T-helper 1 cell treated with Interleukin-12 subunit alpha and Interleukin-12 subunit beta and Interleukin-4 antibody, amounts not matched to agents 30 μg/mL and 1 μg/mL, for 36 hours (primary cell): ENCODE measurements at regions not wholly inside any gene's neighbourhood (a gene's known extent, or its start where the extent isn't known, plus 50 kb on each side); places are given as distances from the start of the nearest gene placed in this dataset.

Experiments used
- H3K27ac Mint-ChIP-seq: one replicate; pipeline ENCODE4 v1.8.0; 2021; ENCODE audit warnings: mild to moderate bottlenecking, mixed read lengths
- H3K27me3 Mint-ChIP-seq: one replicate; pipeline ENCODE4 v1.8.0; 2021; ENCODE audit warnings: low read depth, mixed read lengths
- H3K36me3 Mint-ChIP-seq: one replicate; pipeline ENCODE4 v1.8.0; 2021; ENCODE audit warnings: low read depth, mixed read lengths
- H3K4me1 Mint-ChIP-seq: one replicate; pipeline ENCODE4 v1.8.0; 2021; ENCODE audit warnings: low read depth, mixed read lengths
- H3K4me3 Mint-ChIP-seq: one replicate; pipeline ENCODE4 v1.8.0; 2021; ENCODE audit warnings: mild to moderate bottlenecking, moderate library complexity, mixed read lengths
- H3K9me3 Mint-ChIP-seq: one replicate; pipeline ENCODE4 v1.8.0; 2021; ENCODE audit warnings: mixed read lengths

- no peak overlapping the region for H3K27ac Mint-ChIP-seq
- no peaks in the 10 kb centered on the region for H3K36me3 Mint-ChIP-seq
- no peak overlapping the region for H3K4me3 Mint-ChIP-seq
- H3K27me3 Mint-ChIP-seq, result no peaks in the 10 kb centered on the region
- no peaks in the 10 kb centered on the region for H3K4me1 Mint-ChIP-seq
- no peaks in the 10 kb centered on the region for H3K9me3 Mint-ChIP-seq
These were observed 100.8 kb upstream of the B3GAT1 start for GRCh38 chr11:134512571-134513538.

- no peaks in the 10 kb centered on the region for H3K36me3 Mint-ChIP-seq
- no peaks in the 10 kb centered on the region for H3K4me1 Mint-ChIP-seq
- H3K27me3 Mint-ChIP-seq, result no peaks in the 10 kb centered on the region
- H3K27ac Mint-ChIP-seq, result no peak overlapping the region
- H3K9me3 Mint-ChIP-seq, result no peaks in the 10 kb centered on the region
- no peak overlapping the region for H3K4me3 Mint-ChIP-seq
These were observed 100.0 kb upstream of the B3GAT1 start for GRCh38 chr11:134512061-134512460.

- no peaks in the 10 kb centered on the region for H3K27me3 Mint-ChIP-seq
- H3K4me3 Mint-ChIP-seq, result no peak overlapping the region
- no peaks in the 10 kb centered on the region for H3K4me1 Mint-ChIP-seq
- no peak overlapping the region for H3K27ac Mint-ChIP-seq
- no peaks in the 10 kb centered on the region for H3K9me3 Mint-ChIP-seq
- H3K36me3 Mint-ChIP-seq, result no peaks in the 10 kb centered on the region
These were observed 99.2 kb upstream of the B3GAT1 start for GRCh38 chr11:134511255-134511654.

GRCh38 chr11:134510233-134511040, 98.4 kb upstream of the B3GAT1 start:
- no peak overlapping the region for H3K4me3 Mint-ChIP-seq
- no peaks in the 10 kb centered on the region for H3K36me3 Mint-ChIP-seq
- H3K9me3 Mint-ChIP-seq, result no peaks in the 10 kb centered on the region
- H3K27me3 Mint-ChIP-seq, result no peaks in the 10 kb centered on the region
- H3K27ac Mint-ChIP-seq, result no peak overlapping the region
- no peaks in the 10 kb centered on the region for H3K4me1 Mint-ChIP-seq

GRCh38 chr11:134509381-134510232, 97.6 kb upstream of the B3GAT1 start:
- H3K36me3 Mint-ChIP-seq, result no peaks in the 10 kb centered on the region
- peaks cover 2% of the 10 kb centered on the region for H3K27me3 Mint-ChIP-seq
- H3K4me3 Mint-ChIP-seq, result no peak overlapping the region
- H3K4me1 Mint-ChIP-seq, result no peaks in the 10 kb centered on the region
- H3K27ac Mint-ChIP-seq, result no peak overlapping the region
- H3K9me3 Mint-ChIP-seq, result no peaks in the 10 kb centered on the region

- Mint-ChIP-seq H3K4me1 (no peaks in the 10 kb centered on the region), H3K36me3 (no peaks in the 10 kb centered on the region), H3K27ac (no peak overlapping the region), H3K27me3 (peaks cover 8% of the 10 kb centered on the region), H3K9me3 (no peaks in the 10 kb centered on the region), H3K4me3 (no peak overlapping the region)
These were observed 96.4 kb upstream of the B3GAT1 start for GRCh38 chr11:134508219-134508990.

- H3K36me3 Mint-ChIP-seq, result no peaks in the 10 kb centered on the region
- peaks cover 8% of the 10 kb centered on the region for H3K27me3 Mint-ChIP-seq
- H3K9me3 Mint-ChIP-seq, result no peaks in the 10 kb centered on the region
- no peak overlapping the region for H3K4me3 Mint-ChIP-seq
- H3K27ac Mint-ChIP-seq, result no peak overlapping the region
- H3K4me1 Mint-ChIP-seq, result no peaks in the 10 kb centered on the region
These were observed 94.0 kb upstream of the B3GAT1 start for GRCh38 chr11:134506046-134506445.

- peaks cover 8% of the 10 kb centered on the region for H3K27me3 Mint-ChIP-seq
- no peaks in the 10 kb centered on the region for H3K36me3 Mint-ChIP-seq
- H3K9me3 Mint-ChIP-seq, result no peaks in the 10 kb centered on the region
- no peak overlapping the region for H3K4me3 Mint-ChIP-seq
- H3K4me1 Mint-ChIP-seq, result no peaks in the 10 kb centered on the region
- no peak overlapping the region for H3K27ac Mint-ChIP-seq
These were observed 93.1 kb upstream of the B3GAT1 start for GRCh38 chr11:134505125-134505524.

GRCh38 chr11:134504146-134504905, 92.3 kb upstream of the B3GAT1 start:
- Mint-ChIP-seq H3K27ac (no peak overlapping the region), H3K4me3 (no peak overlapping the region)

GRCh38 chr11:134503596-134503995, 91.6 kb upstream of the B3GAT1 start:
- no peaks in the 10 kb centered on the region for H3K36me3 Mint-ChIP-seq

More at GRCh38 chr11:134504146-134504905, 92.3 kb upstream of the B3GAT1 start:
- no peaks in the 10 kb centered on the region for H3K36me3 Mint-ChIP-seq
- no peaks in the 10 kb centered on the region for H3K9me3 Mint-ChIP-seq
- H3K4me1 Mint-ChIP-seq, result no peaks in the 10 kb centered on the region
- H3K27me3 Mint-ChIP-seq, result peaks cover 8% of the 10 kb centered on the region

GRCh38 chr11:134503100-134503499, 91.1 kb upstream of the B3GAT1 start:
- Mint-ChIP-seq H3K27me3 (peaks cover 8% of the 10 kb centered on the region), H3K36me3 (no peaks in the 10 kb centered on the region), H3K4me3 (no peak overlapping the region), H3K9me3 (no peaks in the 10 kb centered on the region), H3K4me1 (no peaks in the 10 kb centered on the region), H3K27ac (no peak overlapping the region)

More at GRCh38 chr11:134503596-134503995, 91.6 kb upstream of the B3GAT1 start:
- Mint-ChIP-seq H3K9me3 (no peaks in the 10 kb centered on the region), H3K27ac (no peak overlapping the region), H3K27me3 (peaks cover 8% of the 10 kb centered on the region), H3K4me1 (no peaks in the 10 kb centered on the region), H3K4me3 (no peak overlapping the region)

- no peak overlapping the region for H3K27ac Mint-ChIP-seq
- no peaks in the 10 kb centered on the region for H3K36me3 Mint-ChIP-seq
- no peaks in the 10 kb centered on the region for H3K4me1 Mint-ChIP-seq
- no peaks in the 10 kb centered on the region for H3K9me3 Mint-ChIP-seq
- peaks cover 8% of the 10 kb centered on the region for H3K27me3 Mint-ChIP-seq
- H3K4me3 Mint-ChIP-seq, result no peak overlapping the region
These were observed 90.1 kb upstream of the B3GAT1 start for GRCh38 chr11:134502153-134502550.
